HuH-7.5 (cell line): ENCODE measurements at regions not wholly inside any gene's neighbourhood (a gene's known extent, or its start where the extent isn't known, plus 50 kb on each side); places are given as distances from the start of the nearest gene placed in this dataset.

Experiments
- DNase-seq: peaks from one replicate; pipeline ENCODE4 v3.0.0; 2011; ENCODE audit warnings: low spot score

DNA sequence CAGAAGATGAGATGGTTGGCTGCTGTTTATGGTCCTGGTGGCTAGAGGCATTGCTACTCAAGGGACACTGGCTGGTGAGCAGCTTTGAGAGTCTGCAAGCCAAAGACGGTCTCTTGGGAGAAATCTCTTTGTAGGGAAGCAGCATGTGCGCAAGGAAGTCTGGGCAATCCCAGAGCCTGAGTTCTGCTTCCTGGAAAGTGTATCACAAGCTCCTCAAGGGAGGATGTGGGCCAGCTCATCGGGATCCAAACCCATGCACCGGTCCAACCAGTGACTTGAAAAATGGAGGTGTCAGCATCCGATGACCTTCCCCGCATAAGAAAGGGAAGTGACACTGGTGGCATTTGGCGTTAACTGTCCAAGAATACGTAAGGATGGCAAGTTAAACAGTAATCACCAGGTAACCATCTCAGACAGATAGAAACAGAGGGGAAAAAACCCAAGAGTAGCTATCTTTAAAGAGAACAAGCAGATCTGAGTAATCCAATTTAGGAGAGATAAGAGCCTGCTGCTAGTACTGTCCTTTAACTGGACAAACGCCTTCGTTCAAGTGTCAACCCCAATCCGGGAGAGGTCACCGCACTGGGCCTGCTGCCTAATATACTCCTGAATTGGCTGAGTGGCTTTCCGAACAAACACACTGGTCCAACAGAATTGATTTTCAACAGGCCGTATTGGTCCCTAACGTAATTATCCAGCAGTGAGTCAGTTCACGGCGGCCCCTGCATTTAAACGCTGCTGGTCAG lies 303.0 kb upstream of the ZFHX3 start:
- DNase-seq: no peak

DNA sequence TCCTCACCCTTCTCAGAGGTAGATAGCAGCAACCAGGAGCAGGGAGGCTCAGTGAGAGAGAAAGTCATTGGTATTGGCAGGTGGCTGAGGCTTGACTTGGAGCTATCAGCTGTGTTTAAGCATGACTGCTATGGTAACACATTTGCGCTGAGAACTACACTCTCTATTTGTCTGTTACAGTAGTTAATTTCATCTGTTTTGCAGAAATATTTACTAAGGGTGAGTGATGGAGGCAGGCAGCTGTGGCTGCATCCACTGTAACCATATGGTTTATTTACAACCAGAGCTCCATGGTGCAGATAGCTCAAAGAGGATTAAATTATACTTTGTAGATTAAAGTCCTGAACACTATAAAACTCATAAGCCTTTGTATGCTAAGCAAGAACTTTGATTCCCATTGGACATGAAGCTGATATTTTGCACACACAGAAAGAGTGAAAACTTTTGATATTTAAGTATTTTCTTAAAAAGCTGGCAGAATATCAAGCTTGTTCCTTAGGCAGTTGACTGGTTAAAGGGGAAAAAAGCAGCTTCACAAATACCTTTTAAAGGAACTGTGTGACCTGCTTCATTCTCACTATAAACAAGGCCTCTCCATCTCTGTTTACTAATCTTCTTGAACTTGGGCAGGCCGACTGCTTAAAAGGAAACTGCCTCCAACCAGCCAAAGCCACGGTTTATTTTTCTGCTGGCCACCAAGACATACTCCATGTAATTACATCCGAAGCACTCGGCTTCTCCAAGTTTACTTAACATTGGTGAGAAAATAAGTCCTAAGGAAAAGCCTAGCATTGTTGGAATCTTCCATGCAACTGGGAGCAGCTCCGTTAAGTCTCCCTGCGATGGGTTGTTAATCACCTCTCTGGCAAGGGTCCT lies 299.8 kb upstream of the ZFHX3 start:
- no peak for DNase-seq

DNA sequence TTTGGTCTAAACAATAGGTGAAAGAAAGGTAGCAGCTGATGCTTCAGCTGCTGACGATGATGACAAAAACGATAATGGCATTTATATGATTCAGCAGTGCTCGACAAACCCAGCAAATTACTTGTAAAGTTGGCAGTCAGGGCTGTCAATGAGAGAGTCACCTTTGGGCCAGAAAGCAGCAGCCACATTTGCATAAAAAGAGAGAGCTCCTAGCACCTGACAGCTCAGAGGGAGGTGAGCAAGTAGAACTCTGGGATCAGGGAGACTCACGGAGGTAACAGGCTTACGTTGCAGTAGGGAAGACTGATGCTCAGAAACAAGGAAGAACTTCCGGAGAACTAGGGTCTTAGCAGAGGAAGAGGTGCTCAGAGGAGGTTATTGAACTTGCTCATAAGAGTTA lies 291.9 kb upstream of the ZFHX3 start:
- no peak for DNase-seq

DNA sequence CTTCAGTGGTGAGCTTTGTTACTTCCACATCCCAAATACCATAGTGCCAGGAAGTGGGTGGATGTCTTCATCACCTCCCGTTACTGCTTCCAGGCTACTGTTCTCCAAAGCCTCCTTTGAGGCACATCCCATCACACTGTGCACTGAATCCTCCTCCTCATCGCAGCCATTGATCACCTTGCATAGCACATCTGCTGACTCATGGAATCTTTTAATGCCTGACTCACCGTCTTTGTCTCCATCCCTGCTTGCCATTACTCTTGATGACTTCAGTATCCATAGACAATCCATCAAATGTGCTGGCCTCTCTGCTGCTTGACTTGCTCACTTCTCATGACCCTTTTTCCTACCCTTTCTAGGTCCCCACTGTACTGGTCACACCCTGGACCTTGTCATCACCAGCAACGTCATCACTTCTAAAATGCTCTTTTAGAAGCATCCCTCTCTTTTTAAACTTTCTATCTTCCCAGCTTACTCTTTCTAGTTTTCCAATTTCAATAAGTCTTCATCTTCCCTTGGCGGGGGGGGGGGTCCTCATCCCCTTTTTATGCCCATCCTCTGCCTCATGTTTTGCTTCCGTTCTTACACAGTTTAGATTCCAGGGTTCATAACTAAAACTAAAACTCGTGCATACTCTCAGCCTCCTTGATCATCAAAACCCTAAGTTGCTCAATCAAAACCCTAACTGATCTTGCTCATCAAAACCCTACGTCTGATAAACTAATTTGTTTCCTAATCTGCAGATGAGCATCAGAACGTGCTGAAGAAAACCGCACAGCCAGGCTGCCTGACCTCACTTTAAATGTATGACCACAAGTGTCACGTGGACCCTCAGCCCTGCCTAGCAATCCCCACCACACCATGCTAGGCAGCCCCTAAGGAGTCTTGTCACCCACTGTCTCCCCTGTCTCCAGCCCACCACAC lies 289.7 kb upstream of the ZFHX3 start:
- DNase-seq: no peak

DNA sequence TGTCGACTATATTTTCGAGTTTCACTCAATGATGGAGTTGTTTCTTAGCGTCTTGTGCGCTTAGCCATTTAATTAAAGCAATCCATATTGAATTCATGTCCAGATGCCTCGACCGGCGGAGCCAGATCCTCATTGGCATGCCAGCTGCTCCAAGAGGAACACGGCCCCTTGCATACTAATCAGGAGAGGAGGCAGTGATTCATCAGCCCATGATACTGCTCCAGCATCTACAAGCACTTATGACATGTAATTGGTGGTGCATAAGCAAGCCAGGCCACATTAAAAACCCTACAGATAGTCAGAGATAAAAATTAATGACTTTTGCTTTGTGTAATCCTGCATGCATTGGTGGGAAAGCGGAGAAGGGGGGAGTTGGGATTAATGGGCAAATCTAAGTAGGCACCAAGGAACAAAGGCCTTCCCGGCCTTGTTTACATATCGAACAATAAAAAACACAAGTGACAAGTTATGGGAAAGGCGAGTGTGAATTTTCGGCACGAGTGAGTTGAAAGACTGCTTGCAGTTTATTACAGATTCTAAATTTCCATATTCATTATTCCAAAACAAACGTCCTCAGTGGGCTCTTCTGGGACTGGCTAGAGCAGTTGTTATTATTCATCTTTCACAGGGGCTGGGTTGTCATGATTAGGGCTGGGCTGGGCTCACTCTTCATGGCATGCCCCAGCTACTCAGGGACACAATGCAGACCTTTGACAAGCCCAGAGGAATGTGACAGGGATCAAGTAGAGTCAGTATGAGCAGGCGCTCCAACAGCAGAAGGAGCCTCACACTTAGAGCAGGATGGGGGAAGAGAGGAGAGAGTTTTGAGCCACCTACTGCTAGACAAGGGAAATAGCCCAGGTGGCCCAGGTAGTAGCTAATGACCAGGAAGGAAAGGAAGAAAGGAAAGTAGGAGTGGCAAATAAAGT lies 281.7 kb upstream of the ZFHX3 start:
- DNase-seq: no peak

DNA sequence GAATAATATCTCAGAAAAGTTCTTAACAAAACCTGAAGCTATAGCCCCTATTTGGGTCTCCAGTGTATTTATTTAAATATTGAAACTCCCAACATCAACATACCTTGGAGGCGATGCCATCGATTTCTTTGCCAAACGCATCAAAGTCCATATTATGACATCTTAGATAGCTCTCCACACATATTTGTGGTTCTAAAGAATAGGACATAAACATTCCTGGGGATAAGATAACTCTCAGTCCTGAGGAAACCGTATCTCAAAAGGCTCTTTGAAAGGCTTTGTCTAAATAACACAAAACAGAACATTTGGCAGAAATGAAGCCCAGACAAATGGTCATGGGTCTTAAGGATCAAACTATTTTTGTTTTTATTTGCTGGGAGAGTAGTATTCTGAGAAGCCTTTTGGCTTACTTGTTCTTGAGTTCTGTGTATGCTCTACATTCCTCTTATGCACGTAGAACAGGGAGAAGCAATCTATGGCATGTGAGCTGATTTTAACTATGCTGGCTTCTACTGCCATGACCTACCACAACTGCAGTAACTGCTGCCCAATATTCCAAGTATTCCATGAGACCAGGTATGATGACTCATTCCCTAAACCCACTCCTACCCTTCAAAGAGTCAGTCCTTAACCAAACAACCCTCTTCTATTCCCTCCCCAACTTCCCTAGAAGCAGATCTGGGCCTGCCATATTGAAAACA lies 279.0 kb upstream of the ZFHX3 start:
- no peak for DNase-seq

DNA sequence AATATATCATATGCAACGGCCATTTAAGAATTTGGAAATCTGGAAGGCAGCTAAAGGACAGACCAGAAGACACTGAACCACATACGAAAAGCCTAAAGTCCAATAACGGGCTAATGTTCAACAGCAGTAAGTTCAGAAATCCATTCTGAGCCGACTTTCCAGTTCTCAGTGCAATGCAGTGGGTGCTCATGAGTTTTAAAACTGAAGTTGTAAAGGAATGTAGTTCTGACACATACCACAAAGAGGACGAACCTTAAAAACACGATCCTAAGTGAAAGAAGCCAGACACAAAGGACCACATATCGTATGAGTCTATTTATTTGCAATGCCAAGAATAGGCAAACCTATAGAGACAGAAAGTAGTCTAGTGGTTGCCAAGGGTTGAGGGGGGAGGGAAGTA lies 278.3 kb upstream of the ZFHX3 start:
- no peak for DNase-seq

DNA sequence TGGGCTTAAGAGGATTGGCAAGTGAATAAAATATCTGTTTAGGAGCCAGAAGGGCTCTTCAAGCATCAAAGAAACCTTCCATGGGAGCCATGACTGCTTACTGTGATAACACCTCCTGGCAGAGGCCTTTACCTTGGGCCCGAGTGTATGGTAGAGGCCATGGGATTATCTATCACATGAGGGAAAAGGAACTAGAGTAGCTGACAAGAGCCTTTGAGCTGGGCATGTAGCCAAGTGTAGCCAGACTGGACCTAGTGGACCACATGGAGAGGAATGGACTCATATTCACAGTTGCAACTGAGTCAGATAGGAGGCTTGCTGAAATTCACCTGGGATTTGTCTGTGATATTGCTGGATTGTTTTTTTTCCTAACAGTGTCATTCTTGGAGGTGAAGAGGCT lies 276.0 kb upstream of the ZFHX3 start:
- DNase-seq: no peak

DNA sequence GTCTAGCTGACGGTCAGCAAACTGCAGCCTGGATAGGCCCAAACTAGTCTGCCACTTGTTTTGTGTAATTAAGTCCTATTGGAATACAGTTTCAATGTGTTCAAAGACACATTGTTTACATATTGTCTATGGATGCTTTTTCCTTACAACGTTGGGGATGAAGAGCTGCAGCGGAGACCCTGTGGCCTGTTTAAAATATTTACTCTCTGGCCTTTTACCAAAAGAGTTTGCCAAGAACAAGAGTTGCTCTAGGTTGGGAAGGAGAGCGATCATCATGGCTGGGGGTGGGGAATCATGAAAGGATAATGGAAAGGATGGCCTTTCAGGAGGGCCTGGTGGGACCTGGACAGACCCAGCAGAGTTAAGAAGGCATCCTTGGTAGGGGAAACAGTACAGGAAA lies 274.9 kb upstream of the ZFHX3 start:
- no peak for DNase-seq

DNA sequence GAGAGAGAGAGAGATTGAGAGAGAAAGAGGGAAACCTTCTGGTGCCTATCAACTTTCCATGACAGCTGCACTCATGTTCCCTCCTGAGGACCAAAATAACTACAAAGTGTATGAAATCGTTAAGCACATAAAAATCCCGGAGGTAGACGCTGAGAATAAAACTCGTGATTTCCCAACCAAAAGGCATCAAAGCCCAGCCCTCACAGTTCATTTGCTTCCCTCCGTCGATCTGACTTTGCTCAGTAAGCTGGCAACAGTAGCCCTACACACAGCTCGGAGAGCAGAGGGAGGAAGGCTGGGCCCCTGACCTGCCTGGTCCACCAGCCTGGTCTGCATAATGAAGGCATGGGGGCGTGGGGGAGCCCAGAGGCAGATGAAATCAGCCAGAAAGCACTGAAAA lies 273.9 kb upstream of the ZFHX3 start:
- DNase-seq: no peak

DNA sequence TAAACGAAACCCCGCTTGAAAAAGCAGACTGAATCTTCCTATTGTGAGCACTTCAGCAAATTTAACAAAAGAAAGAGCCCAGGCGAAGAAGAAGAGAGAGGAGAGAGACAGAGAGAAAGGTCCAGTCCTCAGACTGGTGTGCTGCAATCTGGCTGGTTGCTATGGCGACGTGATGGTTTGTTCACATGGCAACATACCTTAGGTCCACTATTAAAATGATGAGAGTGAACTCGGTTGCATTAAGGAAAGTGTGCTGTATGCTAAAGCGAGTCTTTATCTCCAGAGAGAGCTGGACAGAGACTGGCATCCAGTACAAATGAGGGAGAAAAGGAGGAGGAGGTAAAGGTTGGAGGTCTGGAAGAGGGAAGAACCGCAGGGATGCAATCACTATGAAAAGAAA lies 271.8 kb upstream of the ZFHX3 start:
- no peak for DNase-seq

DNA sequence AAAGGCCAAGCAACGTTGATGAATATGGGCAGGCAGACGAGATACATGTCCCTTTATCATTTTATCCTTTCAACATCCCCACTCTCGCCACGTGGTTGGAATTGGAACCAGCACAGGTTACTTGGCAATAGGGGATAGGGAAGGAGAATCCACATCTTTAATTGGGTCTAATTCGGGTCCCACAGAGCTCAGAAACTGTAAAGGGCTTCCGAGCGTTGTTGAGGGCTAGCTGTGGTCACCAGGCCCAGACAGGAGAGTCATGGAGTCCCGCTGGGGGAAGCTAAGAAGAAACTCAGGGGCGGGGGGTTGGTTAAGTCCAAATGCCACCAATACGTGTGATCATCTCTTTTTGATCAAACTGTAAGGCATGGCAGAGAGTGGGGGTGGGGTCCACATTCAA lies 271.3 kb upstream of the ZFHX3 start:
- DNase-seq: no peak

DNA sequence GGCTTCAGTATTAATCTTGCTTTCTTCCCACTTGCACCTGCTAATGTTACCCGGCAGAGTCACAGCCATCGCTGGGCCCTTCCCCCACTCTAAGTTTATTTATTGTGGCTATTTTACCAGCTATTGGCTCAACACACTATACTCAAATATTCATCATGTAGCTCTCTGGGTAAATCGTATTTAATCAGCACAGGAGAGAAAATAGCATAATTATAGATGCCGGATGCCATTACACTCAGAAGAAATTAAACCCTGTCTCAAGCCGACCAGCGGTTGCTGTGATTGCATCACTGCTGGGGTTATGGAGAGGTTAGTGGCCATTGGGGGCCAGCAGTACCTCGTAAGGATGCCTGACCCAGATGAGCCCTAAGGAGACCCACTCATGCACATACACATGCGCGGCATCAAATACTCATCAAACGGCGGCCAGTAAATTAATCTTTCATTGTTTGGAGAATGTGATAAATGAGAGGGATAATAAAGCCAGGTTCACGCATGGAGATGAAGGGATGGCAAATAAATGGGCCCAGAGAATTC lies 269.5 kb upstream of the ZFHX3 start:
- DNase-seq: no peak

DNA sequence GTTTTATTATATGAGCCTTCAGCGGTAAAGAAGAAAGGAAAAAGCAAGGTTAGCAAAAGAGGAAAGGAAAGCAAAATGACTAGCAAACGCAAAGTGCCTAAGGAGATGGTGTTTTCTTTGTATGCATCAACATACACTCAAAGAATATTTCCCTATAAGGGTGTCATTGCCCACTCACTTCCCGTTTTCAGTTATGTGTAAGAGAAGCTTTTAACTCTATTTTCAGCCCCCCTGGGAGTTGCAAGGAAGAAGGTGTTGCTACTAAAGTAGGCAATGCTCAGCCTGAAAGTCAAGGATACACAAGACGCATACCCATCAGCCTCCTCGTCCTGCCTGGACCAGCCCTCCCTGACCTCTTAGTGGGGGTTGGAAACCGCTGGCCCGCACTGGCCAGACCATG lies 267.7 kb upstream of the ZFHX3 start:
- DNase-seq: no peak

DNA sequence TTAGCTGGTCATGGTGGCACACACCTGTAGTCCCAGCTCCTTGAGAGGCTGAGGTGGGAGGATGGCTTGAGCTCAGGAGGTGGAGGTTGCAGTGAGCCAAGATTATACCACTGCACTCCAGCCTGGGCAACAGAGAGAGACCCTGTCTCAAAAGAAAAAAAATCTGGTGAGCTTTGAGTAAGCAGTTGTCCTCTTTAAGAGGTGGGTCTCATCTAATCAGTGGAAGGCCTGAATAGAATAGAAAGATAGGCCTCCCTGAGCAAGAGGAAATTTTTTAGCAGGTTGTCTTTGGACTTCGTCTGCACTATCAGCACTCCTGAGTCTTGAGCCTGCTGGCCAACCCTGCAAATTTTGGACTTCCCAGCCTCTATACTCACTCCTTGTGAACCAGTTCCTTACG lies 266.0 kb upstream of the ZFHX3 start:
- no peak for DNase-seq

DNA sequence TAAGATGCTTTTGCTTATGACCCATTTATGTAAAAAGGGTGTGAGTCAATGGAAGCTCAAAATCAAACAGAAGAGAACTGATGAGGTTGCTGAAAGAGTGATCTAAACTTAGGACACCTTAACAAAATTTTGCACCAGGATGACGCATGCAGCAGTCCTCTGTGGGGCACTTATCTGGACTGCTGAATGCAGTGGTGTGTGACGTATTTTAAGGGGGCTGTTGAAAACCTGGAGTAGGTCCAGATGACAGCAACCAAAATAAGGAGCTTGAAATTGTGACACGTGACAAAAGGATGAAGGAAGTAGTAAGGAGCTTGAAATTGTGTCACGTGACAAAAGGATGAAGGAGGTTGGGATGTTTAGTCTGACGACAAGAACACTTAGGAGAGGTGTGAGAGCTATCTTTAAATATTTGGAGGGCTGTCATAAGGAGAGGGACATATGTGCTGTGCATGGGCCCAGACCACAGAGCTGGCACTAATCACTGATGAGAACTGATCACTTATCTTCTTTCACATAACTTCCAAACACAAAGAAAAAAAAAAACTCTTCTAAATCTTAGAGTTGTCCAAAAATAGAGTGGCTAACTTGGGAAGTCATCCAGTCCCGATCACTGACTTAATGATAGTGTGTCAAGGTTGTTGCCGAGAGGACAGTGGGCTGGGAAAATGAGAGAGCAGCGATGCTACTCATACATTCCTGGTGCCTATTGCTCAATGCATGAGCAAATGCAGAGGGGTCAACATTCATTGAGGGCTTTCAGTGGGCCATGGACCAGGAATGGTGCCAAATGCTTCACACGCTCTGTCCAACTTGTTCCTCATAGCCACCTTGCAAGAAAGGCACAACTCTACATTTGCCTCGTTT lies 264.2 kb upstream of the ZFHX3 start:
- no peak for DNase-seq

DNA sequence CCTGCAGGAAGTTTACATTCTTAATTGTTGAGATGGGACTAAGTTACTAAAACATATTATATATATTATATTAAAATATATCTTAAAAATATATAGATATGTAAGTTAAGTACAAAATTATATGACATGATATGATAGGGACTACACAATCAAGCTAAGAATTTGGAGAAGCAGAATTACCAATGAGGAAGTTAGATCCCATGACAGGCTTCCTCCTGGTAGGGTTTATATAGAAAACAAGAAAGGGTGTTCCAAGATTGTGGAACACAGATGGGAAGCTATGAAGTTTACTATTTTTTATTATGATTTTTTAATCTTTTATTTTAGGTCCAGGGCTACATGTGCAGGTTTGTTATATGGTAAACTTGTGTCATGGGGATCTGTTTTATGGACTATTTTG lies 260.8 kb upstream of the ZFHX3 start:
- DNase-seq: no peak

DNA sequence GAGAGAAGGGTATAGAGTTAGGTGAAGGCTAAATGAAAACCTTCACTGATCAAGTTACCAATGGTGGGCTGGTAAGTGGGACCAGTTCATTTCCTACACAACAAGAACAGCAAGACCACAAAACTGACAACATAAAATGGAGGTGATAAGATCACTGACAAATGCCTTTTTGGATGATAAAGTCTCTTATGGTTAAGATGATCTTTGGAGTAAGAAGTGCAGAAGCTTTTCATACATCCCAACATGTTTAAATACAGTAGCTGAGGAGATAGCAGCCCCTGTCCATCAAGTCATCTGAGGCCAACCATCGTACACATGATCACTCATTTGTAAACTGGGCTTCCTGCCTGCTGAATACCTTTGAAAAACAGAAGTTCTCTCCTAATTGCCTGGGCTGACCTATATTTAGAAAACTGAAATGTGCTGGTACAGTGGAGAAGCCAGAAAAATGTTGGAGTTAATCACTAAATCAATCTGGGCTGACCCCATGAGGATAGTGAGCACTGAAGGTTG lies 259.0 kb upstream of the ZFHX3 start:
- no peak for DNase-seq
